Glomerular visceral epithelial cell (primary cell): ENCODE measurements at regions not wholly inside any gene's neighbourhood (a gene's known extent, or its start where the extent isn't known, plus 50 kb on each side); places are given as distances from the start of the nearest gene placed in this dataset.
A peak's percentile ranks its signal among the peaks of the same experiment; 100 is the strongest.
"Not testable (repeated sequence)": the region's sequence is repeated elsewhere in the genome, so short reads cannot be mapped to it uniquely, and the experiment has no call there.

Experiments used
- DNase-seq: peaks from one replicate; pipeline ENCODE4 v3.0.0-alpha.2; 2016; ENCODE audit errors: extremely low spot score

DNA sequence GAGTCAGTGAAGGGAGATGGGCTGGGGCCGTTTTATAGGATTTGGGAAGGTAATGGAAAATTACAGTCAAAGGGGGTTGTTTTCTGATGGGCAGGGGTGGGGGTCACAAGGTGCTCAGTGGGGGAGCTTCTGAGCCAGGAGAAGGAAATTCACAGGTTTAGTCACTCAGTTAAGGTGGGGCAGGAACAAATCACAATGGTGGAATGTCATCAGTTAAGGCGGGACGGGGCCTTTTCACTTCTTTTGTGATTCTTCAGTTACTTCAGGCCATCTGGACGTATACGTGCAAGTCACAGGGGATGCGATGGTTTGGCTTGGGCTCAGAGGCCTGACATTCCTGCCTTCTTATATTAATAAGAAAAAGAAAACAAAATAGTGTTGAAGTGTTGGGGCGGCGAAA, 408.5 kb downstream of the TENT5A start:
- DNase-seq = not testable (repeated sequence)

DNA sequence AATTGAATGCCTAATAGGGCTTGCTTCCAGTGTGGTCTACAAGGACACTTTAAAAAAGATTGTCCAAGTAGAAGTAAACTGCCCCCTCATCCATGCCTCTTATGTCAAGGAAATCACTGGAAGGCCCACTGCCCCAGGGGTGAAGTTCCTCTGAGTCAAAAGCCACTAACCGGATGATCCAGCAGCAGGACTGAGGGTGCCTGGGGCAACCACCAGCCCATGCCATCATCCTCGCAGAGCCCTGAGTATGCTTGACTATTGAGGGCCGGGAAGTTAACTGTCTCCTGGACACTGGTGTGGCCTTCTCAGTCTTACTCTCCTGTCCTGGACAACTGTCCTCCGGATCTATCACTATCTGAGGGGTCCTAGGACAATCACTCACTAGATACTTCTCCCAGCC, 411.5 kb downstream of the TENT5A start:
- DNase-seq = no peak

DNA sequence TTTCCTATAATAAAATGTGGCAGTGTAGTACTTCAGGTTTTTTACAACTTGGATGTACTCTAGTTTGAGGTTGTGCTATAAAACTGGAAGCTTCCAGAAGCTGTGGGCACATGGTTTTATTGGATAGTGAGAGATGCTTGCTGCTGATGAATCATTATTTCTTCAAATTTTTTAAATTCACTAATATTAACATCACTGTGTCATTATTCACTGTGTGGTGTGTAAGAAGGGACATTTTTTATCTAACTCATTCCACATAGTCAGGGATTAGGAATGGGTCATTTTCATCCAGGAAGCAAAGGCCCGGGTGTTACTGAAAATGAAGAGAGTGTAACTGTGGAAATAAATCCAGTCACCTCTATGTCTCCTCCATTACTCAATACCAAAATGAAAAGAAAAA, 421.0 kb downstream of the TENT5A start:
- no peak for DNase-seq

DNA sequence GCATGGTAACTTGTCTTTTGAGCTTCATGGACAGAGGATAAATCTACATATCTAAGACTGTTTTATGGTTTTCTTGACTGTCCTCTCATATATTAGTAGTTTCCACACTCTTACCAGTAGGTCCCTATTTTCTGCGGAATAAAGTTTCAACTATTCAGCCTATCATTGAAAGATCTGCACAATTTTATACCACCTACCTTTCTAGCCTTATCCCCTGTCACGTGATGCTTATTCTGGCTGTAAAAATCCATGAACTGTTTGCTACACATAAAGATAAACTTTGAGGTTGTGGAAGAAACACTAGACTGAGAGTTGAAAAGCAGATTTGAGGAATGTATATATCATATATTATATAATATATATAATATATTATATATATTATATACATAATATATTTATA, 423.8 kb downstream of the TENT5A start:
- DNase-seq = no peak

DNA sequence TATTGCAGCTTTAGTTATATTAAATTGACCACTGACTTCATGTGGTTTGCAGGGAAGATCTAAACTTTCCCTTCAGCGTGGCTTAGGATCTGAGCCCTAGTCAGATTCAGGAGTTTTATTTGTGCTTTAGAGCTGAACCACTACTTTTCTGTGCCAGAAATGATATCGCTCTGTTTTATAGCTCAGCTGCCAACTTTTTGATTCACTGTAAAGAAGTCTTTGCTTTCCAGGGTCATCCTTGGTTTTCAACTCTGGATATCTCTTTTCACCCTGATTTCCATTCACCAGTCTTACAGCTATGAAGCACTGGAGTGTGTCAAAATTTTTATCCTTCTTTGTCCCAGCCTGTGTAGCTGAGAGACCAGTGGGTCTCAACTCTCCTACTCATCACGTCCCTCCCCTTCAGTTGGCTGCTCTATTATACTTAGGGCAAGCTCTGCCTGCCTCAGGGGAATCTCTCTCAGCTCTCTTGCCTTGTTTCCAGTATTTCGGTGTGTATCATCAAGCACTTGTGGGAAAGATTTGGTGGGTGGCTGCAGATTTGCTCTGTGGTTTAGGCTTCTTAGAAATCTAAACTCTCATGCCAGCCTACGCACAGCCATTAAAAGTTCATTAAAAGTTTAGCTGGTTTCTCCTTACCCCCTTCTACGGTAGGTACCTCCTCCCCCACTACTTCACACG, 425.5 kb downstream of the TENT5A start:
- DNase-seq = no peak

DNA sequence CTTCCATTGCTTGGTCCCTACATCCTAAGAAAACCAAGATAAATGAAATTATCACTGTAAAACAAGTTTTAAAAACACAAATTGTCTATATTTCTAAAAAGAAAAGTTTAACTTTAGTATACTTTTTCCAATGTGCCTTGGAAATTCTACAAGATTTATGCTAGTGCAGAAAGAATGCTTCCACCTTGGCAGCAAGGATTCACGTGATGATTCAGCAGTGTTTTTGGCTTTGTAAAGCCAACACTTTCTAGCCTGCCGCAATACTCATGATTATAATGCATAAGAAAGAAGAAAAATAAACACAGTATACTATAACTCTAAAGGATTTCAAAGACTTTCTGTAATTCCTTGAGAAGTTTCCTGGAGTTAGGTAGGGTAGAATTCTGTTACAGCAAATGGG, 442.7 kb downstream of the TENT5A start:
- DNase-seq = no peak

DNA sequence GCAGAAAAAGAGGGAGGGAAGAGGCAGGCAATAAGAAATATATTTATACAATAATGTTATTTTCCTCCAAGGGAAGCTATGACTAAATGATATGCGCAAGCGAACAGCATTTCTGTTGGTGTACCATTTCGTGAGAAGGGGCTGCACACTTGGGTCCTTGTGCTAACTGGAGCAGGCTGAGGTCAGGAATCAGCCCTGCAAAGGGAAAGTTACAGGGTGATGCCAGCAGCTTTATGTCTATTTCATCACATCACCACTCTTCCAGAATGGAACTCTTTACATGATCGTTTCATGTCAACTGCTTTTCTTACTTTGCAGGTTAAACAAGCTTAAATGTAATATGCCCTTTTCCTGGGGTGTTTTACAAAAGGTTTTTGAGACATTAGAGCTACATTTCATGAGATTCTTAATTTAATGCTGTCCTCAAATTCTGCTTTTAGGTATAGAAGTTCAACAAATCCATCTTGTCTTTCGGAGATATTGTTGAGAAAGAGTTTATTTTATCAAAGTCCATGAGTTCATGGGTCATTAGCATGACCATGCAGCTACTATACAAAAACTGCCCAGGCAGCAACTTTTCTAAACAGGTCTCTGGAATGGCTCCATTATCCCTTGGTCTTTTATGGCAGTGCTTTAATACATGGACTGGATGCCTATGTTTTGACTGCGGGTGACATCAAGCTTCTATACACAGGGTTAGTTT, 443.8 kb downstream of the TENT5A start:
- no peak for DNase-seq

DNA sequence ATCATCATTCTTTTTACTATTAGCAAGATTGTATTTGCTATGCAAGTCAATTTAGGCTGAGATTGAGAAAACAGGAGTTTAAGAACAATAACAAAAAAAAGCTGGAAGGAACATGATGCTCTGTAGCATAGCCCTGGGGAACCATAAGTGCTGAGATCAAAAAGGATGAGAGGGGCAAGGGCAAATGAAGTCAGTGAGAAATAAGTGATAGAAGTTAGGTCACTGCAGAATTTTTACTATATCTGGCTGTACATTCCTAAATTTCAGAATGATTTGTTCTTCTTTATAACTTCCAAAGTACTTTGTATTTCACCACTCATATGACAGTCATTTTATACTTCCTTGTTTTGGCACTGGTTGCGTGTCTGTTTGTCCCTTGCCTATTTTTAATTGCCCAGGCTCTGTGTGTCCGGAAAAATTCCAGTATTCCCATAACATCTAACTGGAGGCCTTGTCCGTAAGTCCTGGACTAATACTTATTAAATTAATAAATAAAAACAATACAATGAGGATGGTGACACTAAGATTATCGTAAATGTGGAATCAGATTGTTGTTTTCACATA, 444.7 kb downstream of the TENT5A start:
- DNase-seq = no peak

DNA sequence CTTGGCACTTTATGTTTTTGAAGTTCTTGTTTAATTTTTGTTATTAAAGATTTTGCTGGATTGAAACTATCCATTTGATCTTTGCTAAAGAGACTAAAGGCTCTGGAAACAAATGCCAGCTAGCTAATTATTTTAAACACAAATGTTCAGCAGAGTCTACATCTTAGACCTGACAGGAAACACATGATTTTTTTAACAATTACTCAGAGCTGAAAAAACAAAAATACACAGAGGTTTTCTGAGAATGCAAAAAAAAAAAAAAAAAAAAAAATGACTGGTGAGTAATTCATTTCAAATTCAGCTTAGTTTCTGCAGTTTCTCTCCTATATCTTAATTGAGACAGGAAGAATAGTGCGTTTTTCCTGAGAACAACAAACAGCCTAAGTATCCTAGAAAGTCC, 448.0 kb downstream of the TENT5A start:
- no peak for DNase-seq

DNA sequence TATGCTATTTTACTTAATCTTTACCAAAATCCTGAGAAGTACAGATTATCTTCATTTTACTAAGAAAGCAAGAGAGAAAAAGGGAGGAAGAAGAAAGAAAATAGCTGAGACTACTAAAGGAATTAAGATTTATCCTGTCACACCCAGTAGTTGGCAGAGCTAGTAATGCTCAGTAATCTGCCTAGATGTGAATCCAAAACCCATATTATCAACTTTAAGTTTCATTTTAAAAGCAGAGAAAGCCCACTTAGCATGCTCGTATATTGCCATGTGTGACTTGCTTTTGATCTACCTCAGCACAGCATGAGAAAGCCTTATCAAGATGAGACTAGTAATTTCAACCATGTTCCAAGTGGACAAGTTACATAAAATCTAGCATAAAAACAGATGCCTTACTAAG, 451.5 kb downstream of the TENT5A start:
- DNase-seq = no peak

DNA sequence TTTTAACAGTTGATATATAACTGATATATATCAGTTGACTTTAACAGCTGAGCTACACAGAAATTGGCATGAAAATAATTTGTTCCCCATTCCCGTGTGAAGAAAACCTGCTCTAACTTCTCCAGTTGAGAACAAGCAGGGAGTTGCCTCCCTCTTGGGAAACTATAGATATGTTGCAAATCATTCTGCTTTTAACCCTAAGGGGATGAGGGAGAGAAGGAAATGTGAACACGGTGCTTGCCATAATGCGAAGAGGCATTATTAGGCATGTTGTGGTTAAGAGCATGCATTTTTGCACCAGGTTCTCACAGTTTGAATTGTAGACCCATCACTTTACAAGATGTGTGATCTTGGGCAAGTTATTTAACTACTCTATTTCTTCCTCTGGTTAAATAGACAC, 453.7 kb downstream of the TENT5A start:
- no peak for DNase-seq

DNA sequence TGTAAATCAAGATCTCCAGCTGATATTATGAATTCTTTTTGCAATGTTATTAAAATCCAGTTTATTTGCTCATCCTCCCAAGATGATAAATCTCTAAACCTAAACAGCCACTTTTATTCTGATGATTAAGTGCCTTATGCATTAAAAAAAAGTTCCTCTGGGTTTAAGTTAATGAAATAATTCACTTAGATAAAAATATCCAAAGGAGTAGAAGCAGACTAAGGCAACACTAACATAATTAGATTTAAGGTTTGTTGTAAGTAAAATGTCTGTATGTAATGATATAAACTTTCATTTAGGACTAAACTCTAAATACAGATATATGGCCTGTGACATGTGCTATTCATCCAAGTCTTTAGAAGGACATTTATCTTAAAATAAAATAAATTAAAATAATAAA, 457.2 kb downstream of the TENT5A start:
- no peak for DNase-seq

DNA sequence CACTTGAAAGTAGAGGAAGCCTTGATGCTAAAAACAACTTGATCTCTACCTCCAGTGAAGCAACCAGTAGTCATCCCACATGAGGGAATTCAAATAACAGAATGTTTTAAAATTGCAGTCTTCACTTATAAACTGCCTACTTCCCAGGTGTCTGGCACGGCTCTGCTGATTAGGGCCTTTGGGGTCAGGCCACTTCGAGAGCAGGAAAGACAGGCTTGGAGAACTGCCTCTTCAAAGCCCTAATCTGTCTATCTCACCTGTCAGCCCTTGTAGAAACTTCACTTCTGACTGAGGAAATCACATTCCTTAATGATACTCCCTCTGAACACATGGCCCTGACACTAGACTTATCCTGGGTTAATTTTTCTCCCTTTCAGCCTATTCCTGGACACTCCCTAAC, 458.6 kb downstream of the TENT5A start:
- no peak for DNase-seq

DNA sequence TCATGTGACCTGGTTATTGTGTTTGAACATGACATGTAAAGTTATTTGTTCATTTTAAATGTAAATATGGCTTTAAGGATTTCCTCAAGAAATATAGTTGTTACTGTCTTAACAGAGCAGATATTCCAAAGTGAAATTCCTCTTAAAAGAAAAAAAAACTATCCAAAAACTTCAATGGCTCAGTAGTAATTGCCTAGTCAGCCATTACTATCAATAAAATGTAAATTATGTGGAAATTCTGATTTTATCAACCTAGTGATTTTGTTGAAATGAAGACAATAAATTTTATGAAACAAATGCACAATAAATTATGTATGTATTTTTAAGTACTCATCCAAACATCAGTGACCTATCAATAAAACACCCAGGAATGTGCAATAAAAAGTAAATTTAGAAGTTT, 463.3 kb downstream of the TENT5A start:
- no peak for DNase-seq

DNA sequence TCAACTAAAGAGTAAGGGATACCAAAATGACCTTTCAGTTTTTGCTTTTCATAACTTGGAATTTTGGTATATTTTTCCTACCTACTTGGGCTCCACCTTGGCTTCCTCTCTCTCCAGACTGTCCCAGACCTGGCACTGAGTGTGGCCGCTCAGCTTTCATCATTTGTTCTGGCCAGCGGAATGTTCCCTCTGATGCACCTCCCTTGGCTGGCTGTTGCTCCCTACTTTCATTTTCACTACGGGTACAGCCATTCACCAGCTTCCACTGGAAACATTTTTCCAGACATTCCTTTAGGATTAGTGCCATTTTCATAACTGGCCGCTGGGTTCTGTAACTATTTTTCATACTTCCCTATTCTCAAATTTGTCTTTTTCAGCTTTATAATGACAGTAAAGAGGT, 487.4 kb downstream of the TENT5A start:
- peak; percentile 13 for DNase-seq

DNA sequence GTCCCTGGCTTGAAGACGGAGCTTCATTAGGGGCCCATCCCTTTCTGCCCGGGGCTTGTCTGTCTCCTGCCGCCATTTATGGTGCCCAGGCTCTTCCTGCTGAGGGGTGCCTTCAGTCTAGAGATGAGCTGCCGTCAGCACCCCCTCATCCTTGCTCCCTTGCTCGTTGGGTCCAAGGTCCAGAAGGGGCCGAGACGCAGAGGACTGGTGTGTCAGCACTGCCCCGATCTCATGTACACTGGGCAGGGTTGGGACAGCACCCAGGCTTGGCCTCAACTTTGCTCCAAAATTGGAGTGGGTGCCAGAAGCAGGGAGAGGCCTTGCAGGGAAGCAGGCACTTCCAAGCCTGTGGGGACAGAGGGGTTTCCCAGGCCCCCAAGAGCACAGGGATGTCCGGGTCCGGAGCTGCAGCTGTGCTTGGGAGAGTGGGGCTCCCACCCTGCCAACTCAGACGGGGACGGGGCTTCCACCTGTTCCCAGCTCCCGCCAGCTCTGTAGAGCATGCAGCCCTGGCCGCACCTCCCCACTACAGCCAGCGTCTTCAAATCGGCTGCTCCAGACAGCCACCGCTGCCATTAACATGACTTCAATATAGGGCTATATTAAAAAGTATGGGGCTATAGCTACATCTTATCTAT, 488.8 kb downstream of the TENT5A start:
- no peak for DNase-seq

DNA sequence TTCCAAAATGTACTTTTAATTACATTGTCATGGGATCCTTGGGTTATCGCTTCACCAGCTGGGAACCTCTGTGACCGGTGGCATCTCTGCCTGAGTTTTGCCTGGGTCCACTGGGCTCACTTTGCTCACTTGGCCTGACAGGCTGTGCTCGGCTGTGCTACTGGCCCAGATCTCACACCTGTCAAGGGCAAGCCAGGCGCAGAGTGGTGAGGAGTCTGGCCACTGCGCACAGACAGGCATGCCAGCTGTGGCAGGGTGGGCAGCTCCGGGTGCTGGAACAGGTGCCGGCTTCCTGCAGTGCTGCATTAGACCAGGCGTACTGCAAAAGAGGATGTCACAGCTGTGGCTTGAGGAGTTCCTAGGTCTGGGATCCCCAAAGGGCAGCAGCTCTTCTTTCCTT, 489.8 kb downstream of the TENT5A start:
- no peak for DNase-seq

DNA sequence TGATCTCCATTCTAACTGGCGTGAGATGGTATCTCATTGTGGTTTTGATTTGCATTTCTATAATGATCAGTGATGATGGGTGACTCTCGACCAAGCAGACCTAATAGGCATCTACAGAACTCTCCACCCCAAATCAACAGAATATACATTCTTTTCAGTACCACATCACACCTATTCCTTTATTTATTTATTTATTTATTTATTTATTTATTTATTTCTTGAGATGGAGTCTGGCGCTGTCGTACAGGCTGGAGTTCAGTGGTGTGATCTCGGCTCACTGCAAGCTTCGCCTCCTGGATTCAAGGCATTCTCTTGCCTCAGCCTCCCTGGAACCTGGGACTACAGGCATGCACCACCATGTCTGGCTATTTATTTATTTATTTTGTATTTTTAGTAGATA, 496.3 kb downstream of the TENT5A start:
- DNase-seq = not testable (repeated sequence)

DNA sequence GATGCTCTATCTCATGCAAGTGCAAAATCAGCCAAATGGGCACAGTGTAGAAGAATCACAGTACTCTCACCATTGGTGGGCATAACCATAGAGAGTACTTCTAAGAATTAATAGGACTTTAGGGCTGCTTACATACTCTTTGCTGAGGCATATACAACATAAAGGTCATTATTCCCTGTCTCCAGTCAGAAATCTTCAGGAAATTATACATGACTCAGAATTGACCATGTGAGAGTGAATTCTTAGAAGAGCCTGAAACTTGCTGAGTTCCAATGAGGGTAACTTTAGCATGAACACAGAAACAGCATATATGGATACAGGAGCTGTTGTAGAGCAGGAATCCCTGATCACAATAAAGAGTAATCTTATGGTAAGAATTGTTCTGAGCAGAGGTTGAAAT, 498.7 kb downstream of the TENT5A start:
- no peak for DNase-seq

DNA sequence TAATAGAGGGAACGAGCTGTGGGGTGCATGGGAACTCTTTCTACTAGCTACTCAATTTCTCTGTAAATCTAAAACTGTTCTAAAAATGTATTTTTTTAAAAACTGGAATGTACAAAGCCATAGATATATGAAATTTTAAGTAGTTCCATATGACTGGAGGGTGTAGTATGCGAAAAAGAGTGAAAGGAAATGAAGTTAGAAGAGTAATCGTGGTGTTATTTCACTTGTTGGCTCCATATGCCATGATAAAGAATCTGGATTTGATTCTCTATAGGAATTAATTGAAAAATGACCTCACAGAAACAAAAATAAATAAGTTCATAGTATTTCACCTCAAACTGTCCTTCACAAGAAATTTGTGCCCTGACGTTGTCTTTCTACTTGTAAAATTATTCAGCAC, 500.2 kb downstream of the TENT5A start:
- no peak for DNase-seq

DNA sequence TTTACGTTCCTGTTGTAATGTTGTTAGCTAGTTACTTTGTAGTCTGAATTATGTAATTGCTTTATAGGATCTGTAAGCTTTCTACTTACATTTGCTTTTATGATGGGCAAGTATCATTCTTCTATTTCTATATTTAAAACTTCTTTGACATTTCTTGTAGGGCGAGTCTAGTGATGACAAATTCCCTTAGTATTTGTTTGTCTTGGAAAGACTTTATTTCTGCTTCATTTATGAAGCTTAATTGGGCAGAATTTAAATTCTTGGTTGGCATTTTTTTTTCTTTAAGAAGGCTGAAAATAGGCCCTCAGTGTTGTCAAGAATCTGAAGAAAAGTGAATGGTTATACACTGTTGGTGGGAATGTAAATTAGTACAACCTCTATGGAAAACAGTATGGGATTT, 506.3 kb downstream of the TENT5A start:
- no peak for DNase-seq

DNA sequence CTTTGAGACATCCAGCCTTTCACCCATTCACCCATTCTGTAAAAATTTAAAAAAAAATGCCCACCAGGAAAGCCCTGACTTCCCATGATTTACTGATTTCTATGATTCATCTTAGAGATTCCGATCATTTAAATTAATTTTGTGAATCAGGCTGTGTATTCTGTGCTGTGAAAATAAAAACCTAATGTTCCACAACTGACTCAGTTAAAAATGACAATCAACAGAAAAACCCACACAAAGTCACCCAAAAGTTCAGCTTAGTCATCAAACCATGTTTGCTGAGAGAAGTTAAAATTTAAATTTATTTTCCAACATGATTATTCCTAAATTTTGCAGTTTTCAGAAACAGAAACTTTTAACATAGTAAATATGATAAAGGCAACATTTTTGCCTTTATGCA, 509.9 kb downstream of the TENT5A start:
- no peak for DNase-seq
